ENCODE measurements at regions not wholly inside any gene's neighbourhood (a gene's known extent, or its start where the extent isn't known, plus 50 kb on each side); places are given as distances from the start of the nearest gene placed in this dataset.

GRCh38 chr1:58919959-58920321 lies 136.1 kb upstream of the JUN start:
- Histone ChIP-seq H3K9me3 (ENCODE audit: low read length) (no peaks in the 10 kb centered on the region), H3K36me3 (ENCODE audit: insufficient read depth, low read length) (no peaks in the 10 kb centered on the region), H3K4me3 (ENCODE audit: low read length) (no peak overlapping the region), H3K79me2 (replicated peaks; ENCODE audit: insufficient read depth, low read length) (no peaks in the 10 kb centered on the region), H3K9me2 (ENCODE audit: insufficient read depth, low read length) (no peaks in the 10 kb centered on the region), H4K20me1 (ENCODE audit: insufficient read depth) (no peaks in the 10 kb centered on the region), H2AFZ (ENCODE audit: low read depth, low read length) (no peak overlapping the region), H3F3A (ENCODE audit: insufficient read depth, low read length, poor library complexity, severe bottlenecking) (no peaks in the 10 kb centered on the region), H3K9ac (ENCODE audit: low read length) (no peak overlapping the region), H3K4me2 (ENCODE audit: low read length) (no peak overlapping the region), H3K27me3 (ENCODE audit: insufficient read depth, low read depth, low read length) (no peaks in the 10 kb centered on the region), H3K27ac (ENCODE audit: low read length) (no peak overlapping the region)
- no peak for TF ChIP-seq CTCF (IDR thresholded peaks at IDR 0.05; ENCODE audit: poor library complexity, severe bottlenecking)
- no peak for TF ChIP-seq EZH2 (IDR thresholded peaks at IDR 0.05; ENCODE audit: borderline replicate concordance, insufficient read depth, low read length, poor library complexity, severe bottlenecking)
- TF ChIP-seq SMC3 (conservative IDR thresholded peaks at IDR 0.05; ENCODE audit: poor library complexity): no peak
- no peak for TF ChIP-seq RAD21 (conservative IDR thresholded peaks at IDR 0.05)
- TF ChIP-seq EP300 (conservative IDR thresholded peaks at IDR 0.05; ENCODE audit: poor library complexity, severe bottlenecking): no peak
- TF ChIP-seq REST (IDR thresholded peaks at IDR 0.05; ENCODE audit: borderline replicate concordance): no peak
- no peak for TF ChIP-seq MXI1 (conservative IDR thresholded peaks at IDR 0.05; ENCODE audit: poor library complexity, severe bottlenecking)
- no peak for TF ChIP-seq POLR2AphosphoS5 (IDR thresholded peaks at IDR 0.05)
- TF ChIP-seq TAF1 (IDR thresholded peaks at IDR 0.05; ENCODE audit: low read depth): no peak

GRCh38 chr1:58921342-58921741 lies 137.5 kb upstream of the JUN start:
- TF ChIP-seq RAD21 (conservative IDR thresholded peaks at IDR 0.05): no peak
- TF ChIP-seq MXI1 (conservative IDR thresholded peaks at IDR 0.05; ENCODE audit: poor library complexity, severe bottlenecking): no peak
- no peak for TF ChIP-seq CTCF (IDR thresholded peaks at IDR 0.05; ENCODE audit: poor library complexity, severe bottlenecking)
- no peak for TF ChIP-seq EZH2 (IDR thresholded peaks at IDR 0.05; ENCODE audit: borderline replicate concordance, insufficient read depth, low read length, poor library complexity, severe bottlenecking)
- TF ChIP-seq EP300 (conservative IDR thresholded peaks at IDR 0.05; ENCODE audit: poor library complexity, severe bottlenecking): no peak
- no peak for TF ChIP-seq POLR2AphosphoS5 (IDR thresholded peaks at IDR 0.05)
- TF ChIP-seq SMC3 (conservative IDR thresholded peaks at IDR 0.05; ENCODE audit: poor library complexity): no peak
- no peak for TF ChIP-seq REST (IDR thresholded peaks at IDR 0.05; ENCODE audit: borderline replicate concordance)
- no peak for TF ChIP-seq TAF1 (IDR thresholded peaks at IDR 0.05; ENCODE audit: low read depth)
- no peaks in the 10 kb centered on the region for H3K79me2 ChIP-seq (replicated peaks; ENCODE audit: insufficient read depth, low read length)
- H3K27ac ChIP-seq (ENCODE audit: low read length): no peak overlapping the region
- H3K4me3 ChIP-seq (ENCODE audit: low read length): no peak overlapping the region
- H3F3A ChIP-seq (ENCODE audit: insufficient read depth, low read length, poor library complexity, severe bottlenecking): no peaks in the 10 kb centered on the region
- H4K20me1 ChIP-seq (ENCODE audit: insufficient read depth): no peaks in the 10 kb centered on the region
- no peaks in the 10 kb centered on the region for H3K9me3 ChIP-seq (ENCODE audit: low read length)
- H3K9me2 ChIP-seq (ENCODE audit: insufficient read depth, low read length): no peaks in the 10 kb centered on the region
- H3K4me2 ChIP-seq (ENCODE audit: low read length): no peak overlapping the region
- no peaks in the 10 kb centered on the region for H3K27me3 ChIP-seq (ENCODE audit: insufficient read depth, low read depth, low read length)
- H3K9ac ChIP-seq (ENCODE audit: low read length): no peak overlapping the region
- H2AFZ ChIP-seq (ENCODE audit: low read depth, low read length): no peak overlapping the region
- no peaks in the 10 kb centered on the region for H3K36me3 ChIP-seq (ENCODE audit: insufficient read depth, low read length)
